SH-SY5Y (cell line): ENCODE measurements at regions not wholly inside any gene's neighbourhood (a gene's known extent, or its start where the extent isn't known, plus 50 kb on each side); places are given as distances from the start of the nearest gene placed in this dataset.

Experiments
- GATA2 ChIP-seq: IDR thresholded peaks from 2 replicates; pipeline ENCODE4 v1.6.1; 2011; ENCODE audit warnings: mild to moderate bottlenecking, low read depth, low read length
- GATA3 ChIP-seq: IDR thresholded peaks from 2 replicates; pipeline ENCODE4 v1.6.1; 2011; ENCODE audit warnings: low read depth, mild to moderate bottlenecking, low read length, moderate library complexity

GRCh38 chr10:108336836-108337235 is 1172.3 kb upstream of the SORCS1 start:
- TF ChIP-seq GATA2 (no peak), GATA3 (no peak)
